WTC11 (cell line): ENCODE measurements at regions not wholly inside any gene's neighbourhood (a gene's known extent, or its start where the extent isn't known, plus 50 kb on each side); places are given as distances from the start of the nearest gene placed in this dataset.

Source experiments
- ATAC-seq: fragments of 200-7000 bp; cut with Tn5 transposase; 2 replicates; pipeline ENCODE4 v1.10.0; 2021; ENCODE audit warnings: mild to moderate bottlenecking, moderate library complexity
- CTCF ChIA-PET: fragments of 300-600 bp; sonication (Branson Sonifier 250); formaldehyde crosslinking; loops from one replicate; lab custom pipeline; 2021; ENCODE audit warnings: antibody characterized with exemption; lab: Charles Lee
- POLR2A ChIA-PET: fragments of 350-600 bp; sonication (Branson Sonifier 250); formaldehyde crosslinking; loops from one replicate; lab custom pipeline; 2021; ENCODE audit warnings: antibody characterized with exemption; lab: Charles Lee
- DNase-seq: peaks from one replicate; pipeline ENCODE4 v3.0.0; 2021; ENCODE audit warnings: low spot score
- H3K27ac Mint-ChIP-seq: 2 replicates; pipeline ENCODE4 v1.8.0; 2021; ENCODE audit warnings: mixed read lengths
- H3K27me3 Mint-ChIP-seq: 2 replicates; pipeline ENCODE4 v1.8.0; 2021; ENCODE audit warnings: low read depth, mild to moderate bottlenecking, moderate library complexity, mixed read lengths
- H3K36me3 Mint-ChIP-seq: 2 replicates; pipeline ENCODE4 v1.8.0; 2021; ENCODE audit warnings: mixed read lengths
- H3K4me1 Mint-ChIP-seq: 2 replicates; pipeline ENCODE4 v1.8.0; 2022; ENCODE audit warnings: mixed read lengths
- H3K4me3 Mint-ChIP-seq: 2 replicates; pipeline ENCODE4 v1.8.0; 2021; ENCODE audit warnings: mild to moderate bottlenecking, moderate library complexity, mixed read lengths
- H3K9me3 Mint-ChIP-seq: 2 replicates; pipeline ENCODE4 v1.8.0; 2021; ENCODE audit warnings: mixed read lengths
- ESRRA ChIP-seq: sonication (generic); formaldehyde crosslinking; IDR thresholded peaks from 2 replicates; pipeline ENCODE4 v1.8.1; 2022; ENCODE audit warnings: mild to moderate bottlenecking, missing genetic modification reagents, borderline replicate concordance
- ETV6 ChIP-seq: sonication (generic); formaldehyde crosslinking; IDR thresholded peaks from 2 replicates; pipeline ENCODE4 v1.8.1; 2022; ENCODE audit warnings: mild to moderate bottlenecking, missing genetic modification reagents
- FOXK1 ChIP-seq: sonication (generic); formaldehyde crosslinking; IDR thresholded peaks from 2 replicates; pipeline ENCODE4 v1.8.0; 2022; ENCODE audit warnings: mild to moderate bottlenecking, moderate library complexity, missing genetic modification reagents
- GABPB1 ChIP-seq: sonication (generic); formaldehyde crosslinking; IDR thresholded peaks from 2 replicates; pipeline ENCODE4 v1.8.1; 2023; ENCODE audit warnings: mild to moderate bottlenecking, missing genetic modification reagents
- HMGA2 ChIP-seq: fragments of 250-450 bp; sonication (Bioruptor Pico); IDR thresholded peaks from 2 replicates; pipeline ENCODE4 v1.4.0; 2021; ENCODE audit warnings: mild to moderate bottlenecking, moderate library complexity
- JAZF1 ChIP-seq: fragments of 250-450 bp; sonication (Bioruptor Pico); IDR thresholded peaks from 2 replicates; pipeline ENCODE4 v1.9.0; 2021; ENCODE audit warnings: moderate library complexity, mild to moderate bottlenecking, inconsistent platforms
- NR1H2 ChIP-seq: sonication (generic); formaldehyde crosslinking; IDR thresholded peaks from 2 replicates; pipeline ENCODE4 v1.9.0; 2021; ENCODE audit warnings: mild to moderate bottlenecking, moderate library complexity, missing genetic modification reagents
- NR3C1 ChIP-seq: sonication (generic); formaldehyde crosslinking; conservative IDR thresholded peaks from 2 replicates; pipeline ENCODE4 v1.8.1; 2023; ENCODE audit warnings: low read depth, mild to moderate bottlenecking, missing genetic modification reagents
- PRRX2 ChIP-seq: fragments of 250-450 bp; sonication (Bioruptor Pico); IDR thresholded peaks from 2 replicates; pipeline ENCODE4 v1.8.0; 2021; ENCODE audit warnings: mild to moderate bottlenecking
- RELA ChIP-seq: sonication (generic); formaldehyde crosslinking; IDR thresholded peaks from 2 replicates; pipeline ENCODE4 v1.8.1; 2022; ENCODE audit warnings: missing genetic modification reagents, mild to moderate bottlenecking, borderline replicate concordance
- SMAD3 ChIP-seq: sonication (generic); formaldehyde crosslinking; IDR thresholded peaks from 2 replicates; pipeline ENCODE4 v1.8.0; 2022; ENCODE audit warnings: missing genetic modification reagents, mild to moderate bottlenecking, borderline replicate concordance
- ZNF138 ChIP-seq: sonication (generic); formaldehyde crosslinking; conservative IDR thresholded peaks from 2 replicates; pipeline ENCODE4 v1.8.1; 2022; ENCODE audit warnings: mild to moderate bottlenecking, moderate library complexity, missing genetic modification reagents
- ZNF317 ChIP-seq: sonication (generic); formaldehyde crosslinking; IDR thresholded peaks from 2 replicates; pipeline ENCODE4 v1.8.1; 2023; ENCODE audit warnings: low read depth, mild to moderate bottlenecking, moderate library complexity, missing genetic modification reagents, borderline replicate concordance
- TF ChIP-seq, protein P1 (sequence below): sonication (generic); formaldehyde crosslinking; IDR thresholded peaks from 2 replicates; pipeline ENCODE4 v1.8.1; 2023; ENCODE audit warnings: mild to moderate bottlenecking, missing genetic modification reagents
- TF ChIP-seq, protein P2 (sequence below): sonication (generic); formaldehyde crosslinking; IDR thresholded peaks from 2 replicates; pipeline ENCODE4 v1.8.1; 2023; ENCODE audit warnings: mild to moderate bottlenecking, missing genetic modification reagents, moderate library complexity
- TF ChIP-seq, protein P3 (sequence below): sonication (generic); formaldehyde crosslinking; IDR thresholded peaks from 2 replicates; pipeline ENCODE4 v1.8.1; 2022; ENCODE audit warnings: missing genetic modification reagents, borderline replicate concordance
- TF ChIP-seq, protein P4 (sequence below): sonication (generic); formaldehyde crosslinking; IDR thresholded peaks from 2 replicates; pipeline ENCODE4 v1.8.0; 2022; ENCODE audit warnings: mild to moderate bottlenecking, missing genetic modification reagents
- TF ChIP-seq, protein P5 (sequence below): sonication (generic); formaldehyde crosslinking; IDR thresholded peaks from 2 replicates; pipeline ENCODE4 v1.8.0; 2022; ENCODE audit warnings: missing genetic modification reagents
- TF ChIP-seq, protein P6 (sequence below): fragments of 250-450 bp; sonication (Bioruptor Pico); IDR thresholded peaks from 2 replicates; pipeline ENCODE4 v1.8.0; 2021; ENCODE audit warnings: mild to moderate bottlenecking
- TF ChIP-seq, protein P7 (sequence below): sonication (generic); formaldehyde crosslinking; IDR thresholded peaks from 2 replicates; pipeline ENCODE4 v1.8.0; 2023; ENCODE audit warnings: missing genetic modification reagents
- TF ChIP-seq, protein P8 (sequence below): sonication (generic); formaldehyde crosslinking; IDR thresholded peaks from 2 replicates; pipeline ENCODE4 v1.8.1; 2022; ENCODE audit warnings: mild to moderate bottlenecking, moderate library complexity, missing genetic modification reagents

DNA sequence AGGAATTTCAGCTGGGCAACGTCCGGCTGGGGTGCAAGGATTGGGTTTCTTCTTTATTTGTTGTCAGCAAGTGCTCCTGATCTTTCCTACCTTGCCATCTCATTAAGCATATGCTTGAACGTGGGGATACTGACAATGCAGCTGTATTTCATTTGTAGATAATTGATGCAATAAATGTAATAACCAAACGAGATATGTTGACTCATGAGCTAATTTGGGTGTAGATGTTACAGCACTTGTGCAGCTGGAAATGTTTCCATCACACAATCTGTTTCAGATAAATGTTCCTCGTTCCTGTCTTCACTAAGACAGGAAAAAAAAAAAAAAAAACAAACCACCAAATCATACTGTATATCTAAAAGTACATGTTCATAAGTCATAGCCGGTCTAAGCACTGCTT lies 123.8 kb downstream of the DMRT2 start:
- DNase-seq (no peak), ATAC-seq (no peak)
- CTCF ChIA-PET, result no interaction called here
- Mint-ChIP-seq H3K4me3 (no peak overlapping the region), H3K36me3 (no peaks in the 10 kb centered on the region), H3K9me3 (peaks cover 12% of the 10 kb centered on the region), H3K27me3 (no peaks in the 10 kb centered on the region), H3K4me1 (0 out of 2 replicates have a peak, but pooled peaks cover 7% of the 10 kb centered on the region), H3K27ac (no peak overlapping the region)
- POLR2A ChIA-PET, result no interaction called here
- TF ChIP-seq, protein P1, sequence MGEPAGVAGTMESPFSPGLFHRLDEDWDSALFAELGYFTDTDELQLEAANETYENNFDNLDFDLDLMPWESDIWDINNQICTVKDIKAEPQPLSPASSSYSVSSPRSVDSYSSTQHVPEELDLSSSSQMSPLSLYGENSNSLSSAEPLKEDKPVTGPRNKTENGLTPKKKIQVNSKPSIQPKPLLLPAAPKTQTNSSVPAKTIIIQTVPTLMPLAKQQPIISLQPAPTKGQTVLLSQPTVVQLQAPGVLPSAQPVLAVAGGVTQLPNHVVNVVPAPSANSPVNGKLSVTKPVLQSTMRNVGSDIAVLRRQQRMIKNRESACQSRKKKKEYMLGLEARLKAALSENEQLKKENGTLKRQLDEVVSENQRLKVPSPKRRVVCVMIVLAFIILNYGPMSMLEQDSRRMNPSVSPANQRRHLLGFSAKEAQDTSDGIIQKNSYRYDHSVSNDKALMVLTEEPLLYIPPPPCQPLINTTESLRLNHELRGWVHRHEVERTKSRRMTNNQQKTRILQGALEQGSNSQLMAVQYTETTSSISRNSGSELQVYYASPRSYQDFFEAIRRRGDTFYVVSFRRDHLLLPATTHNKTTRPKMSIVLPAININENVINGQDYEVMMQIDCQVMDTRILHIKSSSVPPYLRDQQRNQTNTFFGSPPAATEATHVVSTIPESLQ, result no peak
- TF ChIP-seq ETV6 (CRISPR knock-in tag), result no peak
- TF ChIP-seq, protein P2, sequence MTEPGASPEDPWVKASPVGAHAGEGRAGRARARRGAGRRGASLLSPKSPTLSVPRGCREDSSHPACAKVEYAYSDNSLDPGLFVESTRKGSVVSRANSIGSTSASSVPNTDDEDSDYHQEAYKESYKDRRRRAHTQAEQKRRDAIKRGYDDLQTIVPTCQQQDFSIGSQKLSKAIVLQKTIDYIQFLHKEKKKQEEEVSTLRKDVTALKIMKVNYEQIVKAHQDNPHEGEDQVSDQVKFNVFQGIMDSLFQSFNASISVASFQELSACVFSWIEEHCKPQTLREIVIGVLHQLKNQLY, result no peak
- no peak for TF ChIP-seq RELA (CRISPR knock-in tag)
- TF ChIP-seq JAZF1 (CRISPR knock-in tag), result no peak
- TF ChIP-seq, protein P3, sequence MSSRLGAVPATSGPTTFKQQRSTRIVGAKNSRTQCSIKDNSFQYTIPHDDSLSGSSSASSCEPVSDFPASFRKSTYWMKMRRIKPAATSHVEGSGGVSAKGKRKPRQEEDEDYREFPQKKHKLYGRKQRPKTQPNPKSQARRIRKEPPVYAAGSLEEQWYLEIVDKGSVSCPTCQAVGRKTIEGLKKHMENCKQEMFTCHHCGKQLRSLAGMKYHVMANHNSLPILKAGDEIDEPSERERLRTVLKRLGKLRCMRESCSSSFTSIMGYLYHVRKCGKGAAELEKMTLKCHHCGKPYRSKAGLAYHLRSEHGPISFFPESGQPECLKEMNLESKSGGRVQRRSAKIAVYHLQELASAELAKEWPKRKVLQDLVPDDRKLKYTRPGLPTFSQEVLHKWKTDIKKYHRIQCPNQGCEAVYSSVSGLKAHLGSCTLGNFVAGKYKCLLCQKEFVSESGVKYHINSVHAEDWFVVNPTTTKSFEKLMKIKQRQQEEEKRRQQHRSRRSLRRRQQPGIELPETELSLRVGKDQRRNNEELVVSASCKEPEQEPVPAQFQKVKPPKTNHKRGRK (CRISPR knock-in tag), result no peak
- TF ChIP-seq NR1H2, result no peak
- TF ChIP-seq, all 79 proteins: peak for 0

DNA sequence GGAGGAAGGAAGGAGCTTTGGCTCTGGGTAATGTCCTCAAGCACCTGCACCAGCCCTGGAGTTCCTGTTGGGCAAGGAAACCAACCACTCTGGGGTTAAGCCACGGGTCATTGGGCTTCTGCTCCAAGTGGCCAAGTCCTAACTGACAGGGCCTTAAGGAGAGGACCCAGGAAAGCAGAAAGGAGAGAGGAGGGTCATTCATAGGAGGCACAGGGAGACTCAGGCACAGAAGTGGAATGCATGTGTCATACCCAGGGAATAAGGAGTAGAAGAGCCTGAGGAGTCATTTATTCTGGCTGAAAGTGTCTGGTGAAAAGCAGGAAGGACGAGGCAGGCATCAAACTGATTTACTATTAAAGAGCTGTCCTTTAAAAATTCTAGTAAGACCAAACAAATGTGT lies 129.2 kb downstream of the DMRT2 start:
- Mint-ChIP-seq H3K4me3 (no peak overlapping the region), H3K36me3 (no peaks in the 10 kb centered on the region), H3K4me1 (no peaks in the 10 kb centered on the region), H3K27ac (no peak overlapping the region)
- CTCF ChIA-PET, result no interaction called here
- DNase-seq, result no peak
- ATAC-seq, result no peak
- TF ChIP-seq, protein P4, sequence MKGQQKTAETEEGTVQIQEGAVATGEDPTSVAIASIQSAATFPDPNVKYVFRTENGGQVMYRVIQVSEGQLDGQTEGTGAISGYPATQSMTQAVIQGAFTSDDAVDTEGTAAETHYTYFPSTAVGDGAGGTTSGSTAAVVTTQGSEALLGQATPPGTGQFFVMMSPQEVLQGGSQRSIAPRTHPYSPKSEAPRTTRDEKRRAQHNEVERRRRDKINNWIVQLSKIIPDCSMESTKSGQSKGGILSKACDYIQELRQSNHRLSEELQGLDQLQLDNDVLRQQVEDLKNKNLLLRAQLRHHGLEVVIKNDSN, result no peak
- TF ChIP-seq NR3C1 (CRISPR knock-in tag) (no peak), ZNF138 (CRISPR knock-in tag) (no peak), SMAD3 (CRISPR knock-in tag) (no peak), GABPB1 (no peak), PRRX2 (CRISPR knock-in tag) (no peak)
- TF ChIP-seq, protein P5, sequence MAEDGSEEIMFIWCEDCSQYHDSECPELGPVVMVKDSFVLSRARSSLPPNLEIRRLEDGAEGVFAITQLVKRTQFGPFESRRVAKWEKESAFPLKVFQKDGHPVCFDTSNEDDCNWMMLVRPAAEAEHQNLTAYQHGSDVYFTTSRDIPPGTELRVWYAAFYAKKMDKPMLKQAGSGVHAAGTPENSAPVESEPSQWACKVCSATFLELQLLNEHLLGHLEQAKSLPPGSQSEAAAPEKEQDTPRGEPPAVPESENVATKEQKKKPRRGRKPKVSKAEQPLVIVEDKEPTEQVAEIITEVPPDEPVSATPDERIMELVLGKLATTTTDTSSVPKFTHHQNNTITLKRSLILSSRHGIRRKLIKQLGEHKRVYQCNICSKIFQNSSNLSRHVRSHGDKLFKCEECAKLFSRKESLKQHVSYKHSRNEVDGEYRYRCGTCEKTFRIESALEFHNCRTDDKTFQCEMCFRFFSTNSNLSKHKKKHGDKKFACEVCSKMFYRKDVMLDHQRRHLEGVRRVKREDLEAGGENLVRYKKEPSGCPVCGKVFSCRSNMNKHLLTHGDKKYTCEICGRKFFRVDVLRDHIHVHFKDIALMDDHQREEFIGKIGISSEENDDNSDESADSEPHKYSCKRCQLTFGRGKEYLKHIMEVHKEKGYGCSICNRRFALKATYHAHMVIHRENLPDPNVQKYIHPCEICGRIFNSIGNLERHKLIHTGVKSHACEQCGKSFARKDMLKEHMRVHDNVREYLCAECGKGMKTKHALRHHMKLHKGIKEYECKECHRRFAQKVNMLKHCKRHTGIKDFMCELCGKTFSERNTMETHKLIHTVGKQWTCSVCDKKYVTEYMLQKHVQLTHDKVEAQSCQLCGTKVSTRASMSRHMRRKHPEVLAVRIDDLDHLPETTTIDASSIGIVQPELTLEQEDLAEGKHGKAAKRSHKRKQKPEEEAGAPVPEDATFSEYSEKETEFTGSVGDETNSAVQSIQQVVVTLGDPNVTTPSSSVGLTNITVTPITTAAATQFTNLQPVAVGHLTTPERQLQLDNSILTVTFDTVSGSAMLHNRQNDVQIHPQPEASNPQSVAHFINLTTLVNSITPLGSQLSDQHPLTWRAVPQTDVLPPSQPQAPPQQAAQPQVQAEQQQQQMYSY (CRISPR knock-in tag), result no peak
- TF ChIP-seq, all 79 proteins: peak for 0
- POLR2A ChIA-PET, result no interaction called here
- Mint-ChIP-seq H3K9me3 (peaks cover 26% of the 10 kb centered on the region), H3K27me3 (no peaks in the 10 kb centered on the region)

DNA sequence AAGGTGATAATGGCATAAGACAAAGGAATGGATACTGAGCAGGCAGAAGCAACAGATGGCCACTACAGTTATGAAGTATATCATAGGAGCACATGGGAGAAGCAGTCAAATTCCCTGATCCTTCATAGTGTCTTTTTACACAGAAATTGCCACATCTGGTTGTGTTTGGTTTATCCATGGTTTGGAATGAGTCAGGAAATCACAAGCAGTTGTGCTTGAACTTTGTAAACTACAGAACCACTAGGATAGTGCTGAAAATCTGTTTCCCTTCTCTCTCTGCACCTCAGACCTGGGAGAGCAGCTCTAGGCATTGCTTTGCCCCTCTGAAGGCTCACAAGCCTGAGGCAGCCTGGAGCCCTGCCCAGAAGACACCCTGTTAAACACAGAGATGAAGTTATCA lies 134.0 kb downstream of the DMRT2 start:
- Mint-ChIP-seq H3K27ac (no peak overlapping the region), H3K27me3 (peaks cover 3% of the 10 kb centered on the region; the same call in 1 of the 2 replicates), H3K9me3 (peaks cover 50% of the 10 kb centered on the region), H3K36me3 (peaks cover 23% of the 10 kb centered on the region), H3K4me3 (no peak overlapping the region), H3K4me1 (no peaks in the 10 kb centered on the region)
- DNase-seq, result no peak
- ChIA-PET CTCF (no interaction called here), POLR2A (no interaction called here)
- no peak for ATAC-seq
- TF ChIP-seq HMGA2 (CRISPR knock-in tag), result no peak
- TF ChIP-seq FOXK1 (CRISPR knock-in tag), result no peak
- TF ChIP-seq NR1H2, result no peak
- no peak for TF ChIP-seq ESRRA (CRISPR knock-in tag)
- TF ChIP-seq, protein P6, sequence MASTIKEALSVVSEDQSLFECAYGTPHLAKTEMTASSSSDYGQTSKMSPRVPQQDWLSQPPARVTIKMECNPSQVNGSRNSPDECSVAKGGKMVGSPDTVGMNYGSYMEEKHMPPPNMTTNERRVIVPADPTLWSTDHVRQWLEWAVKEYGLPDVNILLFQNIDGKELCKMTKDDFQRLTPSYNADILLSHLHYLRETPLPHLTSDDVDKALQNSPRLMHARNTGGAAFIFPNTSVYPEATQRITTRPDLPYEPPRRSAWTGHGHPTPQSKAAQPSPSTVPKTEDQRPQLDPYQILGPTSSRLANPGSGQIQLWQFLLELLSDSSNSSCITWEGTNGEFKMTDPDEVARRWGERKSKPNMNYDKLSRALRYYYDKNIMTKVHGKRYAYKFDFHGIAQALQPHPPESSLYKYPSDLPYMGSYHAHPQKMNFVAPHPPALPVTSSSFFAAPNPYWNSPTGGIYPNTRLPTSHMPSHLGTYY (CRISPR knock-in tag), result no peak
- TF ChIP-seq, protein P7, sequence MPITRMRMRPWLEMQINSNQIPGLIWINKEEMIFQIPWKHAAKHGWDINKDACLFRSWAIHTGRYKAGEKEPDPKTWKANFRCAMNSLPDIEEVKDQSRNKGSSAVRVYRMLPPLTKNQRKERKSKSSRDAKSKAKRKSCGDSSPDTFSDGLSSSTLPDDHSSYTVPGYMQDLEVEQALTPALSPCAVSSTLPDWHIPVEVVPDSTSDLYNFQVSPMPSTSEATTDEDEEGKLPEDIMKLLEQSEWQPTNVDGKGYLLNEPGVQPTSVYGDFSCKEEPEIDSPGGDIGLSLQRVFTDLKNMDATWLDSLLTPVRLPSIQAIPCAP (CRISPR knock-in tag), result no peak
- no peak for TF ChIP-seq ZNF317
- TF ChIP-seq, protein P8, sequence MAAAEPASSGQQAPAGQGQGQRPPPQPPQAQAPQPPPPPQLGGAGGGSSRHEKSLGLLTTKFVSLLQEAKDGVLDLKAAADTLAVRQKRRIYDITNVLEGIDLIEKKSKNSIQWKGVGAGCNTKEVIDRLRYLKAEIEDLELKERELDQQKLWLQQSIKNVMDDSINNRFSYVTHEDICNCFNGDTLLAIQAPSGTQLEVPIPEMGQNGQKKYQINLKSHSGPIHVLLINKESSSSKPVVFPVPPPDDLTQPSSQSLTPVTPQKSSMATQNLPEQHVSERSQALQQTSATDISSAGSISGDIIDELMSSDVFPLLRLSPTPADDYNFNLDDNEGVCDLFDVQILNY (CRISPR knock-in tag), result no peak
